ENCODE measurements at regions not wholly inside any gene's neighbourhood (a gene's known extent, or its start where the extent isn't known, plus 50 kb on each side); places are given as distances from the start of the nearest gene placed in this dataset.

DNA sequence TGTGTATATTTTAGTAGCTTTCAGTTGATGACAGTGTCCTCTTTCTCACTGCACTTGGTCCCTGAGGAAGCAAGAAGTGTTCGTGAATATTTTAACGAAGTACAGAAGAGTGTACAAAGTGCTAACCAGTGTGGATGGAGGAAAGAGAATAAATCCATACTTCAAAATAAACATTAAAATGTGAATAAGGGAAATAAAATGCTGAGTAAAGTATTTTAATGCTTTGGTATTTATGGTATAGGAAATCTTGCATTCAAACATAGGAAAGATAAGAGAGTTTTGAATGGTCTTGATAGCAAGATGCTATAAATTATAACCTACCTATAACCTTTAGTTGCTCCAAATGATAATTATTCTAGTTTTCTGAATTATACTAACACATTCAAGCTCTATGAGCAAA, 493.4 kb upstream of the EYS start:
- TF ChIP-seq EZH2 (IDR thresholded peaks at IDR 0.05; ENCODE audit: borderline replicate concordance, low read depth, low read length, severe bottlenecking): no peak
- TF ChIP-seq CTCF (IDR thresholded peaks at IDR 0.05; ENCODE audit: borderline replicate concordance, extremely low read depth, low read length, poor library complexity, severe bottlenecking): no peak
